ENCODE measurements at regions not wholly inside any gene's neighbourhood (a gene's known extent, or its start where the extent isn't known, plus 50 kb on each side); places are given as distances from the start of the nearest gene placed in this dataset.
"Not testable (repeated sequence)": the region's sequence is repeated elsewhere in the genome, so short reads cannot be mapped to it uniquely, and the experiment has no call there.

DNA sequence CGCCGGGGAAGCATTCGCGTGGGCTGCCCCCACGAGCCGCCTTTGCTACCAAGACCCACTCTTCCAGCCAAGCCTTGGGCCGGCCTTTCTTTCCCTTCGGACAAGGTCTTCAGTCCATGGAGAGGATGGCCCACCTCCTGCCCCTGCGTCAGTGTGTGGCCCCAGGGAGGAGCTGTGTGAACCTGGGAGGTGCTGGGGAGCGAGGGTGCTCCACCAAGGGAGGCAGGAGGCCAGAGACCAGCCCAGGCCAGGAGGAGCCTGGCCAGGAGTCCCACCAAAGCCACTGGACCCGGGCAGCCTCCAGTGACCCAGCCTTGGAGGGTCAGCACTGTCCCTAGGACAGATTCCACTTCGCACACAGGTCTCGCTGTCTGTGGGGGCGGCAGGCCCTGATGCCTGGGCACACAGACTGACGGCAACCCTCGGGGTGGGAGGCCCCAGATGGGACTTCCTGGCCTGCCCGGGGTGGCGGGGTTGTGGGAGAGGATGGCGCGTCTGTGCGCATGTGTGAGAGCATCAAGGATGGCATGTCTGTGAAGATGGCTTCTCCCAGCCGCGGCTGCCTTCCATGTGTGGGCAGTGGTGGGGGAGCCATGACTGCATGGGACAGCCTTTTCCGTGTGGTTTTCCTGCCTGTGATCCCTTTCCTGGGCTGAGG lies 113.3 kb upstream of the LPCAT1 start (continued):
- TF ChIP-seq, protein P1, sequence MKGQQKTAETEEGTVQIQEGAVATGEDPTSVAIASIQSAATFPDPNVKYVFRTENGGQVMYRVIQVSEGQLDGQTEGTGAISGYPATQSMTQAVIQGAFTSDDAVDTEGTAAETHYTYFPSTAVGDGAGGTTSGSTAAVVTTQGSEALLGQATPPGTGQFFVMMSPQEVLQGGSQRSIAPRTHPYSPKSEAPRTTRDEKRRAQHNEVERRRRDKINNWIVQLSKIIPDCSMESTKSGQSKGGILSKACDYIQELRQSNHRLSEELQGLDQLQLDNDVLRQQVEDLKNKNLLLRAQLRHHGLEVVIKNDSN (IDR thresholded peaks at IDR 0.05; ENCODE audit: borderline replicate concordance, extremely low read length, insufficient read depth, low read depth, low read length), result no peak
- TF ChIP-seq CHD2 (IDR thresholded peaks at IDR 0.05; ENCODE audit: borderline replicate concordance, low read depth, low read length) (no peak), NFYB (IDR thresholded peaks at IDR 0.05; ENCODE audit: insufficient read depth, low read depth, low read length) (no peak), MXI1 (IDR thresholded peaks at IDR 0.05; ENCODE audit: low read depth, low read length) (no peak), RELA (IDR thresholded peaks at IDR 0.05; ENCODE audit: borderline replicate concordance, partially characterized antibody) (no peak), MTA3 (IDR thresholded peaks at IDR 0.05; ENCODE audit: borderline replicate concordance, low read length) (no peak), HDAC6 (IDR thresholded peaks at IDR 0.05; ENCODE audit: unreplicated experiment) (no peak), CUX1 (IDR thresholded peaks at IDR 0.05; ENCODE audit: insufficient replicate concordance, low read depth, low read length) (no peak)

- in situ Hi-C loops (cut with MboI); H3K27me3 ChIP-seq (replicated peaks in 1 of 2; ENCODE audit: control insufficient read depth in 2 of 2, insufficient read depth in 2 of 2, low read length in 1 of 2); DNase-seq (ENCODE audit: low read depth, low spot score); H3K4me1 ChIP-seq (ENCODE audit: control insufficient read depth, insufficient read depth, low read length); H3K79me2 ChIP-seq (ENCODE audit: control insufficient read depth, insufficient read depth, low read length); RAD21 ChIA-PET (ENCODE audit: unreplicated experiment); intact Hi-C loops (cut with micrococcal nuclease; ENCODE audit: unreplicated experiment); H2AFZ ChIP-seq (ENCODE audit: control insufficient read depth, low read depth, low read length); ATAC-seq; POLR2A ChIA-PET; BruUV-seq (replicated peaks); FAIRE-seq; H4K20me1 ChIP-seq (ENCODE audit: control insufficient read depth, insufficient read depth); H3K27ac ChIP-seq (ENCODE audit: control insufficient read depth, insufficient read depth); H3K4me3 ChIP-seq; H3K36me3 ChIP-seq (ENCODE audit: control insufficient read depth in 2 of 2, insufficient read depth in 2 of 2, low read length in 1 of 2); SMC1A ChIA-PET (ENCODE audit: uncharacterized antibody, unreplicated experiment); CTCF ChIA-PET; H3K9ac ChIP-seq (ENCODE audit: control insufficient read depth, insufficient read depth, low read length); H3K4me2 ChIP-seq (ENCODE audit: control insufficient read depth, insufficient read depth); H3K9me3 ChIP-seq (replicated peaks; ENCODE audit: control insufficient read depth, insufficient read depth, low read length): not testable (repeated sequence)
- 56% methylated on average over 15 of the region's 21 CpGs for WGBS (ENCODE audit: insufficient coverage, insufficient replicate concordance, low lambda C conversion rate, missing lambda C conversion rate)
Measured at GRCh38 chr5:1636208-1636770, 112.5 kb upstream of the LPCAT1 start.

All from GM12878 (cell line).